SK-N-SH (cell line): ENCODE measurements at regions not wholly inside any gene's neighbourhood (a gene's known extent, or its start where the extent isn't known, plus 50 kb on each side); places are given as distances from the start of the nearest gene placed in this dataset.

ENCODE experiments used
- CTCF ChIA-PET: fragments of 300-600, 350-600 bp; formaldehyde crosslinking; extraction: SDS; loops from one replicate; lab custom pipeline; 2021; lab: Yijun Ruan, JAX
- POLR2A ChIA-PET: fragments of 350-600 bp; sonication (Branson Sonifier 250); formaldehyde crosslinking; extraction: SDS; loops from one replicate; lab custom pipeline; 2020; ENCODE audit warnings: antibody characterized with exemption, inconsistent platforms; lab: Yijun Ruan, JAX
- DNase-seq: peaks from one replicate; pipeline ENCODE4 v3.0.0; 2012
- H2AFZ ChIP-seq: fragments of 200-600 bp; sonication (generic); 2 replicates; pipeline ENCODE4 v1.8.1; 2016; ENCODE audit warnings: antibody characterized with exemption, mild to moderate bottlenecking, low read depth
- H3F3A ChIP-seq: fragments of 200-600 bp; sonication (generic); replicated peaks from 2 replicates; pipeline ENCODE3; 2016; ENCODE audit warnings: antibody characterized with exemption, mild to moderate bottlenecking; ENCODE audit not compliant: insufficient read depth
- H3K27ac ChIP-seq, 2 experiments: fragments of 200-500 bp in 1 of 2; fragments of 200-600 bp in 1 of 2; sonication (Bioruptor generic) in 1 of 2; sonication (generic), shearing (Covaris generic) in 1 of 2; 2 replicates each; pipeline versions ENCODE4 v1.5.1 to v1.6.1; 2014 to 2016; ENCODE audit warnings: low read depth in 2 of 2, inconsistent platforms in 1 of 2, low read length in 1 of 2, mild to moderate bottlenecking in 1 of 2, mixed read lengths in 1 of 2
- H3K27me3 ChIP-seq: fragments of 200-600 bp; sonication (generic), shearing (Covaris generic); 2 replicates; pipeline ENCODE4 v1.6.1; 2016; ENCODE audit warnings: mixed run types; ENCODE audit not compliant: insufficient read depth
- H3K36me3 ChIP-seq, 2 experiments: fragments of 200-500 bp in 1 of 2; fragments of 200-600 bp in 1 of 2; sonication (Bioruptor generic) in 1 of 2; sonication (generic) in 1 of 2; replicated peaks in 1 of 2; 2 replicates each; pipeline versions ENCODE3 to v1.5.1; 2014 to 2016; ENCODE audit warnings: low read length in 1 of 2, mild to moderate bottlenecking in 1 of 2; ENCODE audit not compliant: insufficient read depth in 2 of 2, control insufficient read depth in 1 of 2
- H3K4me1 ChIP-seq, 2 experiments: fragments of 200-500 bp in 1 of 2; fragments of 200-600 bp in 1 of 2; sonication (Bioruptor generic) in 1 of 2; sonication (generic), shearing (Covaris generic) in 1 of 2; 2 replicates each; pipeline versions ENCODE4 v1.5.1 to v1.6.1; 2014 to 2016; ENCODE audit warnings: low read depth in 1 of 2, low read length in 1 of 2, mixed run types in 1 of 2; ENCODE audit not compliant: insufficient read depth in 2 of 2, control insufficient read depth in 1 of 2
- H3K4me2 ChIP-seq: fragments of 200-600 bp; sonication (generic), shearing (Covaris generic); 2 replicates; pipeline ENCODE4 v1.6.1; 2017; ENCODE audit warnings: mixed run types
- H3K4me3 ChIP-seq, 2 experiments: fragments of 200-500 bp in 1 of 2; fragments of 200-600 bp in 1 of 2; sonication (Bioruptor generic) in 1 of 2; sonication (generic), shearing (Covaris generic) in 1 of 2; 2 replicates each; pipeline versions ENCODE4 v1.5.1 to v1.8.1; 2014 to 2016; ENCODE audit warnings: low read depth in 2 of 2, inconsistent platforms in 1 of 2, low read length in 1 of 2, mild to moderate bottlenecking in 1 of 2, mixed read lengths in 1 of 2, moderate library complexity in 1 of 2
- H3K79me2 ChIP-seq: fragments of 200-600 bp; sonication (generic); 2 replicates; pipeline ENCODE4 v1.8.1; 2017; ENCODE audit warnings: mild to moderate bottlenecking; ENCODE audit not compliant: insufficient read depth
- H3K9ac ChIP-seq: fragments of 200-600 bp; sonication (generic); 2 replicates; pipeline ENCODE4 v1.6.1; 2017; ENCODE audit warnings: mixed run types
- H3K9me2 ChIP-seq: fragments of 200-600 bp; sonication (generic); 2 replicates; pipeline ENCODE4 v1.6.1; 2017; ENCODE audit warnings: mixed run types
- H3K9me3 ChIP-seq: fragments of 200-600 bp; sonication (generic); 2 replicates; pipeline ENCODE4 v1.6.1; 2017; ENCODE audit warnings: mixed run types, mild to moderate bottlenecking, moderate library complexity
- H4K20me1 ChIP-seq: fragments of 200-600 bp; sonication (generic); 2 replicates; pipeline ENCODE4 v1.6.1; 2017; ENCODE audit warnings: mild to moderate bottlenecking, mixed run types; ENCODE audit not compliant: insufficient read depth
- CHD2 ChIP-seq: fragments of 150-350 bp; IDR thresholded peaks from 2 replicates; pipeline ENCODE4 v1.6.1; 2018; ENCODE audit warnings: low read length; ENCODE audit not compliant: partially characterized antibody
- ELF1 ChIP-seq: IDR thresholded peaks from 2 replicates; pipeline ENCODE4 v1.4.0; 2012
- EP300 ChIP-seq, 2 experiments: IDR thresholded peaks; 2 replicates each; pipeline versions ENCODE4 v1.4.0 to v1.6.1; 2012; ENCODE audit warnings: borderline replicate concordance in 1 of 2, low read depth in 1 of 2, low read length in 1 of 2
- EZH2phosphoT487 ChIP-seq: fragments of 200-600 bp; sonication (generic); IDR thresholded peaks from 2 replicates; pipeline ENCODE4 v1.6.1; 2017; ENCODE audit warnings: low read depth, mixed run types, mild to moderate bottlenecking, antibody characterized with exemption, moderate library complexity, borderline replicate concordance
- FOXJ3 ChIP-seq: sonication (generic); formaldehyde crosslinking; IDR thresholded peaks from 2 replicates; pipeline ENCODE4 v1.5.1; 2020; ENCODE audit warnings: mild to moderate bottlenecking, missing genetic modification reagents
- FOXM1 ChIP-seq: IDR thresholded peaks from 2 replicates; pipeline ENCODE4 v1.4.0; 2012; ENCODE audit warnings: low read depth, mild to moderate bottlenecking
- GABPA ChIP-seq: IDR thresholded peaks from 2 replicates; pipeline ENCODE4 v1.4.0; 2012; ENCODE audit warnings: low read depth, mild to moderate bottlenecking
- GATA2 ChIP-seq: sonication (generic); formaldehyde crosslinking; IDR thresholded peaks from 2 replicates; pipeline ENCODE4 v1.5.0; 2020; ENCODE audit warnings: mild to moderate bottlenecking, missing genetic modification reagents
- JUND ChIP-seq: IDR thresholded peaks from 2 replicates; pipeline ENCODE4 v1.4.0; 2012
- NFIC ChIP-seq: IDR thresholded peaks from 2 replicates; pipeline ENCODE4 v1.4.0; 2012; ENCODE audit warnings: borderline replicate concordance
- NRF1 ChIP-seq: IDR thresholded peaks from 2 replicates; pipeline ENCODE4 v1.6.1; 2012; ENCODE audit warnings: low read depth, mild to moderate bottlenecking, low read length
- POLR2AphosphoS5 ChIP-seq: IDR thresholded peaks from 2 replicates; pipeline ENCODE4 v1.6.1; 2012; ENCODE audit warnings: low read depth, low read length
- RCOR1 ChIP-seq: fragments of 150-350 bp; IDR thresholded peaks from 2 replicates; pipeline ENCODE4 v1.6.1; 2017; ENCODE audit warnings: antibody characterized with exemption, low read length
- RFX5 ChIP-seq: IDR thresholded peaks from 2 replicates; pipeline ENCODE4 v1.6.1; 2012; ENCODE audit warnings: mild to moderate bottlenecking, improper control_type of control experiment, low read length
- RXRA ChIP-seq: IDR thresholded peaks from 2 replicates; pipeline ENCODE4 v1.4.0; 2012; ENCODE audit warnings: low read depth, mild to moderate bottlenecking, borderline replicate concordance
- TAF1 ChIP-seq: IDR thresholded peaks from 2 replicates; pipeline ENCODE4 v1.6.1; 2012; ENCODE audit warnings: low read depth, mild to moderate bottlenecking, low read length, moderate library complexity, borderline replicate concordance
- TEAD4 ChIP-seq: IDR thresholded peaks from 2 replicates; pipeline ENCODE4 v1.4.0; 2012; ENCODE audit warnings: mild to moderate bottlenecking, borderline replicate concordance; ENCODE audit not compliant: insufficient read depth
- YY1 ChIP-seq: IDR thresholded peaks from 2 replicates; pipeline ENCODE4 v1.4.0; 2012; ENCODE audit warnings: low read depth, mild to moderate bottlenecking
- WGBS: methylation state at CpG from one replicate; pipeline ENCODE4 v1.1.6; 2017; ENCODE audit warnings: low lambda C conversion rate; 5-methylcytosine and 5-hydroxymethylcytosine counted together
- TF ChIP-seq, protein P1 (sequence below): fragments of 150-350 bp; IDR thresholded peaks from 2 replicates; pipeline ENCODE4 v1.6.1; 2017; ENCODE audit warnings: antibody characterized with exemption, low read length, low read depth, borderline replicate concordance
- TF ChIP-seq, protein P2 (sequence below): IDR thresholded peaks from 2 replicates; pipeline ENCODE4 v1.4.0; 2012; ENCODE audit warnings: low read depth
- TF ChIP-seq, protein P3 (sequence below): IDR thresholded peaks from 2 replicates; pipeline ENCODE4; 2012
- TF ChIP-seq, protein P4 (sequence below): IDR thresholded peaks from 2 replicates; pipeline ENCODE4 v1.6.1; 2012; ENCODE audit warnings: mild to moderate bottlenecking, low read depth, low read length, moderate library complexity
- TF ChIP-seq, protein P5 (sequence below): IDR thresholded peaks from 2 replicates; pipeline ENCODE4 v1.4.0; 2012; ENCODE audit warnings: low read depth, borderline replicate concordance

DNA sequence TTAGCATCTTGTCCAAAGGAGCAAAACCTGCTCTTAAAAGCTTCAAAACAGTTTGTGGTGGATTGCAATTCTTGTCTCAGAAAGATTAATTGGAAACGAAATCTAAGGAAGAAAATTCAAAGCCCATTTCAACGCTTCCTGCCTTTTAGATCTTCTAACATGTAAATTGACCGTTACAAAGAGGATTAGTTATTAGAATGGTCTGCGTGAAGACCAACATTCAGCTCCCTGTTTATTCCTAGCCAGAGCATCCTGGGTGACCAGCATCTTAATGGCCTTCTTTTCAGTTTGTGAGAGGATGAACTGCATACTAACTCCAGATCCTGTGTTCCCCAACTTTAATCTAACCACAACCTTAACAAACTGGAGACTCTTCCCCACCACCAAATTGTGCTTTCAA, 109.9 kb upstream of the SLC1A3 start (continued):
- TF ChIP-seq EP300 (IDR thresholded peaks at IDR 0.05; ENCODE audit: borderline replicate concordance in 1 of 2, low read depth in 1 of 2, low read length in 1 of 2) (no peak), EZH2phosphoT487 (no peak), POLR2AphosphoS5 (no peak)

DNA sequence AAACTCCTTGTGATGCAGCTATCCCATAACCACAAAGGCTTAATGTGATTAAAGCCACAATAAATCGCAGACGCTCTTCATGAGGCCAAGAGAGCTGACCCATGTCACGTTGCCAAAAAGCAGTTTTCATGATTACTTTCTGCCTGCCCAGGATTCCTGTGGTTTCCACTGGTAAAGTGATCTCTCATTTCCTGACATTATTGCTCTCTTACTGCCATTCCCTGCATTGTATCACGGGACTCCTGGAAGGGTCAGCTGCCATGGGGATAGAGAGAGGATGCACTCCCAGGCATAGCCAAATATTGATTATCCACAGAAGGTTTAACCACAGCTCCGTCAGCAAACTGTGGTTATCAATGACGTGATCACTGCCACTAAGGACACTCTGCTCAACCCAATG, 103.8 kb upstream of the SLC1A3 start:
- H3K27ac ChIP-seq, result no peak overlapping the region
- WGBS, result 0% methylated on average over 6 of the region's 6 CpGs
- no peak overlapping the region for H2AFZ ChIP-seq
- no peak for TF ChIP-seq NRF1
- peak; percentile 84 for TF ChIP-seq NFIC
- TF ChIP-seq, protein P1, sequence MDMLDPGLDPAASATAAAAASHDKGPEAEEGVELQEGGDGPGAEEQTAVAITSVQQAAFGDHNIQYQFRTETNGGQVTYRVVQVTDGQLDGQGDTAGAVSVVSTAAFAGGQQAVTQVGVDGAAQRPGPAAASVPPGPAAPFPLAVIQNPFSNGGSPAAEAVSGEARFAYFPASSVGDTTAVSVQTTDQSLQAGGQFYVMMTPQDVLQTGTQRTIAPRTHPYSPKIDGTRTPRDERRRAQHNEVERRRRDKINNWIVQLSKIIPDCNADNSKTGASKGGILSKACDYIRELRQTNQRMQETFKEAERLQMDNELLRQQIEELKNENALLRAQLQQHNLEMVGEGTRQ, result no peak
- TF ChIP-seq POLR2AphosphoS5, result peak; percentile 56; the same call in 1 of the 2 replicates
- no peak for TF ChIP-seq EZH2phosphoT487
- TF ChIP-seq YY1, result no peak
- TF ChIP-seq CHD2, result no peak
- TF ChIP-seq GATA2, result no peak
- TF ChIP-seq RFX5, result no peak
- TF ChIP-seq, protein P2, sequence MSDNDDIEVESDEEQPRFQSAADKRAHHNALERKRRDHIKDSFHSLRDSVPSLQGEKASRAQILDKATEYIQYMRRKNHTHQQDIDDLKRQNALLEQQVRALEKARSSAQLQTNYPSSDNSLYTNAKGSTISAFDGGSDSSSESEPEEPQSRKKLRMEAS, result 0 out of 2 replicates have a peak, but pooled peaks have one; percentile 17
- TF ChIP-seq, protein P3, sequence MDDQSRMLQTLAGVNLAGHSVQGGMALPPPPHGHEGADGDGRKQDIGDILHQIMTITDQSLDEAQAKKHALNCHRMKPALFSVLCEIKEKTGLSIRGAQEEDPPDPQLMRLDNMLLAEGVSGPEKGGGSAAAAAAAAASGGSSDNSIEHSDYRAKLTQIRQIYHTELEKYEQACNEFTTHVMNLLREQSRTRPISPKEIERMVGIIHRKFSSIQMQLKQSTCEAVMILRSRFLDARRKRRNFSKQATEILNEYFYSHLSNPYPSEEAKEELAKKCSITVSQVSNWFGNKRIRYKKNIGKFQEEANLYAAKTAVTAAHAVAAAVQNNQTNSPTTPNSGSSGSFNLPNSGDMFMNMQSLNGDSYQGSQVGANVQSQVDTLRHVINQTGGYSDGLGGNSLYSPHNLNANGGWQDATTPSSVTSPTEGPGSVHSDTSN, result peak; percentile 82
- TF ChIP-seq FOXM1, result 0 out of 2 replicates have a peak, but pooled peaks have one; percentile 42
- TF ChIP-seq RCOR1, result no peak
- TF ChIP-seq TAF1, result 0 out of 2 replicates have a peak, but pooled peaks have one; percentile 22
- TF ChIP-seq, protein P4, sequence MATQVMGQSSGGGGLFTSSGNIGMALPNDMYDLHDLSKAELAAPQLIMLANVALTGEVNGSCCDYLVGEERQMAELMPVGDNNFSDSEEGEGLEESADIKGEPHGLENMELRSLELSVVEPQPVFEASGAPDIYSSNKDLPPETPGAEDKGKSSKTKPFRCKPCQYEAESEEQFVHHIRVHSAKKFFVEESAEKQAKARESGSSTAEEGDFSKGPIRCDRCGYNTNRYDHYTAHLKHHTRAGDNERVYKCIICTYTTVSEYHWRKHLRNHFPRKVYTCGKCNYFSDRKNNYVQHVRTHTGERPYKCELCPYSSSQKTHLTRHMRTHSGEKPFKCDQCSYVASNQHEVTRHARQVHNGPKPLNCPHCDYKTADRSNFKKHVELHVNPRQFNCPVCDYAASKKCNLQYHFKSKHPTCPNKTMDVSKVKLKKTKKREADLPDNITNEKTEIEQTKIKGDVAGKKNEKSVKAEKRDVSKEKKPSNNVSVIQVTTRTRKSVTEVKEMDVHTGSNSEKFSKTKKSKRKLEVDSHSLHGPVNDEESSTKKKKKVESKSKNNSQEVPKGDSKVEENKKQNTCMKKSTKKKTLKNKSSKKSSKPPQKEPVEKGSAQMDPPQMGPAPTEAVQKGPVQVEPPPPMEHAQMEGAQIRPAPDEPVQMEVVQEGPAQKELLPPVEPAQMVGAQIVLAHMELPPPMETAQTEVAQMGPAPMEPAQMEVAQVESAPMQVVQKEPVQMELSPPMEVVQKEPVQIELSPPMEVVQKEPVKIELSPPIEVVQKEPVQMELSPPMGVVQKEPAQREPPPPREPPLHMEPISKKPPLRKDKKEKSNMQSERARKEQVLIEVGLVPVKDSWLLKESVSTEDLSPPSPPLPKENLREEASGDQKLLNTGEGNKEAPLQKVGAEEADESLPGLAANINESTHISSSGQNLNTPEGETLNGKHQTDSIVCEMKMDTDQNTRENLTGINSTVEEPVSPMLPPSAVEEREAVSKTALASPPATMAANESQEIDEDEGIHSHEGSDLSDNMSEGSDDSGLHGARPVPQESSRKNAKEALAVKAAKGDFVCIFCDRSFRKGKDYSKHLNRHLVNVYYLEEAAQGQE, result peak; percentile 34; the same call in 1 of the 2 replicates
- TF ChIP-seq ELF1, result no peak
- peak; percentile 67; the same call in 1 of the 2 replicates for TF ChIP-seq RXRA
- TF ChIP-seq FOXJ3 (CRISPR knock-in tag), result no peak
- no peak for TF ChIP-seq GABPA
- TF ChIP-seq, protein P5, sequence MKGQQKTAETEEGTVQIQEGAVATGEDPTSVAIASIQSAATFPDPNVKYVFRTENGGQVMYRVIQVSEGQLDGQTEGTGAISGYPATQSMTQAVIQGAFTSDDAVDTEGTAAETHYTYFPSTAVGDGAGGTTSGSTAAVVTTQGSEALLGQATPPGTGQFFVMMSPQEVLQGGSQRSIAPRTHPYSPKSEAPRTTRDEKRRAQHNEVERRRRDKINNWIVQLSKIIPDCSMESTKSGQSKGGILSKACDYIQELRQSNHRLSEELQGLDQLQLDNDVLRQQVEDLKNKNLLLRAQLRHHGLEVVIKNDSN, result peak; percentile 38; the same call in 1 of the 2 replicates
- TF ChIP-seq JUND, result peak; percentile 28; the same call in 1 of the 2 replicates
- peak; percentile 82 for TF ChIP-seq TEAD4
- TF ChIP-seq EP300 (IDR thresholded peaks at IDR 0.05; ENCODE audit: borderline replicate concordance in 1 of 2, low read depth in 1 of 2, low read length in 1 of 2), result peak in 1 of 2 experiments; percentile 63; a peak in 1 of 4 replicates

More for the DNA sequence above, 103.8 kb upstream of the SLC1A3 start:
- ChIA-PET CTCF (interaction anchor here (0.7 to 1.7 kb wide), 4 partner anchors 190 to 424 kb away, joined by 3 to 6 read pairs (median 3); partner anchors contain the start of gene NADK2), POLR2A (no interaction called here)
- peak overlapping the region; percentile 8; the same call in 1 of the 2 replicates for H3K4me2 ChIP-seq
- no peak overlapping the region for H3K4me3 ChIP-seq
- no peak for DNase-seq
- H3K4me1 ChIP-seq, result no peaks in the 10 kb centered on the region; a peak in 1 of 4 replicates
- H3K36me3 ChIP-seq, result no peaks in the 10 kb centered on the region
- peaks cover 21% of the 10 kb centered on the region; the same call in 1 of the 2 replicates for H3K27me3 ChIP-seq
- no peaks in the 10 kb centered on the region for H3F3A ChIP-seq
- H3K9me2 ChIP-seq, result no peaks in the 10 kb centered on the region
- no peak overlapping the region for H3K9ac ChIP-seq
- H3K9me3 ChIP-seq, result no peaks in the 10 kb centered on the region
- no peaks in the 10 kb centered on the region for H3K79me2 ChIP-seq
- no peaks in the 10 kb centered on the region for H4K20me1 ChIP-seq
